Smooth muscle cell (in vitro differentiated cells): ENCODE measurements at regions not wholly inside any gene's neighbourhood (a gene's known extent, or its start where the extent isn't known, plus 50 kb on each side); places are given as distances from the start of the nearest gene placed in this dataset.

Source experiments
- DNase-seq: peaks from one replicate; lab custom pipeline; 2025; ENCODE audit not compliant: unreplicated experiment; lab: John Stamatoyannopoulos, UW
- H2AFZ ChIP-seq: fragments of 200-600 bp; sonication (generic); 2 replicates; pipeline ENCODE4 v1.6.0; 2016; ENCODE audit warnings: antibody characterized with exemption, low read depth, mild to moderate bottlenecking
- H3F3A ChIP-seq: fragments of 200-600 bp; sonication (generic); 2 replicates; pipeline ENCODE4 v1.6.0; 2017; ENCODE audit warnings: antibody characterized with exemption, low read depth
- H3K27ac ChIP-seq: fragments of 200-600 bp; sonication (generic); 2 replicates; pipeline ENCODE4 v1.5.1; 2016; ENCODE audit warnings: low read depth, mild to moderate bottlenecking
- H3K27me3 ChIP-seq: fragments of 200-600 bp; sonication (generic); 2 replicates; pipeline ENCODE4 v1.6.1; 2016; ENCODE audit warnings: low read depth, mild to moderate bottlenecking
- H3K36me3 ChIP-seq: fragments of 200-600 bp; sonication (generic); 2 replicates; pipeline ENCODE4 v1.5.1; 2016; ENCODE audit warnings: low read depth
- H3K4me1 ChIP-seq: fragments of 200-600 bp; sonication (generic); 2 replicates; pipeline ENCODE4 v1.5.1; 2016; ENCODE audit warnings: low read depth
- H3K4me2 ChIP-seq: fragments of 200-600 bp; sonication (generic); 2 replicates; pipeline ENCODE4 v1.6.0; 2016; ENCODE audit warnings: mild to moderate bottlenecking
- H3K4me3 ChIP-seq: fragments of 200-600 bp; sonication (generic); 2 replicates; pipeline ENCODE4 v1.5.1; 2016; ENCODE audit warnings: mild to moderate bottlenecking
- H3K79me2 ChIP-seq: fragments of 200-600 bp; sonication (generic); 2 replicates; pipeline ENCODE4 v1.6.0; 2016; ENCODE audit warnings: low read depth, mild to moderate bottlenecking
- H3K9ac ChIP-seq: fragments of 200-600 bp; sonication (generic); 2 replicates; pipeline ENCODE4 v1.6.0; 2016; ENCODE audit warnings: low read depth
- H3K9me3 ChIP-seq: fragments of 200-600 bp; sonication (generic); replicated peaks from 2 replicates; pipeline ENCODE4 v1.5.1; 2016; ENCODE audit warnings: low read depth
- H4K20me1 ChIP-seq: fragments of 200-600 bp; sonication (generic); 2 replicates; pipeline ENCODE4 v1.6.0; 2016; ENCODE audit warnings: low read depth
- WGBS: methylation state at CpG from one replicate; pipeline ENCODE4 v1.1.7; 2016; ENCODE audit warnings: low lambda C conversion rate; 5-methylcytosine and 5-hydroxymethylcytosine counted together
- TF ChIP-seq, protein P1 (sequence below): fragments of 200-600 bp; sonication (generic); IDR thresholded peaks from 2 replicates; pipeline ENCODE4 v1.5.1; 2017; ENCODE audit warnings: borderline replicate concordance, mild to moderate bottlenecking, antibody characterized with exemption; ENCODE audit not compliant: insufficient read depth, poor library complexity, severe bottlenecking

DNA sequence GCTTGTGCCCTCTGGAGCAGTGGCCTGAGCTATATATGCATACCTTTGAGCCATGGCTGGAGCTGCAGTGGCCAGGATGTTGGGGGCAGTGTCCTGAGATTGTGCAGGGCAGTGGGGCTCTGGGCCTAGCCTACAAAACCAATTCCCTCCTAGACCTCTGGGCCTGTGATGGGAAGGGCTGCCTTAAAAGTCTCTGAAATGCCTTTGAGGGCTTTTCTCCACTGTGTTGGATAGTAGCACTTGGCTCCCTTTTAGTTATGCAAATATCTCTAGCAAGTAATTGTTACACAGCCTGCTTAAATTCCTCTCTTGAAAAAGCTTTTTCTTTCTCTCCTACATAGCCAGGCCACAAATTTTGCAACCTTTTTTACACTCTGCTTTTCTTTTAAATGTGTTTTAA, 426.4 kb downstream of the ACTR3B start:
- Histone ChIP-seq H4K20me1 (no peaks in the 10 kb centered on the region), H3K9me3 (no peaks in the 10 kb centered on the region), H3K4me2 (no peak overlapping the region), H3K9ac (no peak overlapping the region), H3K27me3 (no peaks in the 10 kb centered on the region), H3K4me3 (no peak overlapping the region), H3K79me2 (no peaks in the 10 kb centered on the region), H3K27ac (no peak overlapping the region), H3K36me3 (no peaks in the 10 kb centered on the region), H3F3A (no peaks in the 10 kb centered on the region), H2AFZ (no peak overlapping the region), H3K4me1 (no peaks in the 10 kb centered on the region)
- DNase-seq, result no peak
- TF ChIP-seq, protein P1, sequence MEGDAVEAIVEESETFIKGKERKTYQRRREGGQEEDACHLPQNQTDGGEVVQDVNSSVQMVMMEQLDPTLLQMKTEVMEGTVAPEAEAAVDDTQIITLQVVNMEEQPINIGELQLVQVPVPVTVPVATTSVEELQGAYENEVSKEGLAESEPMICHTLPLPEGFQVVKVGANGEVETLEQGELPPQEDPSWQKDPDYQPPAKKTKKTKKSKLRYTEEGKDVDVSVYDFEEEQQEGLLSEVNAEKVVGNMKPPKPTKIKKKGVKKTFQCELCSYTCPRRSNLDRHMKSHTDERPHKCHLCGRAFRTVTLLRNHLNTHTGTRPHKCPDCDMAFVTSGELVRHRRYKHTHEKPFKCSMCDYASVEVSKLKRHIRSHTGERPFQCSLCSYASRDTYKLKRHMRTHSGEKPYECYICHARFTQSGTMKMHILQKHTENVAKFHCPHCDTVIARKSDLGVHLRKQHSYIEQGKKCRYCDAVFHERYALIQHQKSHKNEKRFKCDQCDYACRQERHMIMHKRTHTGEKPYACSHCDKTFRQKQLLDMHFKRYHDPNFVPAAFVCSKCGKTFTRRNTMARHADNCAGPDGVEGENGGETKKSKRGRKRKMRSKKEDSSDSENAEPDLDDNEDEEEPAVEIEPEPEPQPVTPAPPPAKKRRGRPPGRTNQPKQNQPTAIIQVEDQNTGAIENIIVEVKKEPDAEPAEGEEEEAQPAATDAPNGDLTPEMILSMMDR, result no peak

DNA sequence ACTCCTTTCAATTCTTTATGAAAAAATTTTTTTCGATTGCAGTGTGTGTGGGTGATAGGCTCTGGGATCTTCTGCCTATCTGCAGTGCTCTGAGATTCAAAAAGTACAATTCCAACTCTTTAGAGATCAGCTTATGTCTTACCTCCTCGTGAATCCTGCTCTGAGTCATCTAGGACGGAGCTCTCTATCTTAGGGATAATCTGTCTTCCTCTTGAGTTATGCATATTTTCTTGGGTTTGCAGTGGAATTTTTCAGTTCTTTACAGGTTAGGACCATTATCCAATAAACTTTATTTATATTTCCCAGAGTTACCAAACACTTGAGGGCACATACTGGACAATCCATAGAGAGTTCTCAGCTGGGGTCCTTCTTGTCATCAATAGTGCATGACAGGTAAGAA, 428.6 kb downstream of the ACTR3B start:
- TF ChIP-seq, protein P1, result no peak
- Histone ChIP-seq H3K27me3 (no peaks in the 10 kb centered on the region), H4K20me1 (no peaks in the 10 kb centered on the region), H3K27ac (no peak overlapping the region), H3K36me3 (no peaks in the 10 kb centered on the region), H2AFZ (no peak overlapping the region), H3K79me2 (no peaks in the 10 kb centered on the region), H3K4me3 (no peak overlapping the region), H3K4me1 (no peaks in the 10 kb centered on the region), H3F3A (no peaks in the 10 kb centered on the region), H3K4me2 (no peak overlapping the region), H3K9me3 (no peaks in the 10 kb centered on the region), H3K9ac (no peak overlapping the region)
- 61% methylated on average over 3 of the region's 3 CpGs for WGBS
- DNase-seq, result no peak

GRCh38 chr7:153188630-153189029, 429.1 kb downstream of the ACTR3B start:
- no peak overlapping the region for H3K4me2 ChIP-seq
- no peaks in the 10 kb centered on the region for H3K4me1 ChIP-seq
- no peak overlapping the region for H3K4me3 ChIP-seq
- no peak overlapping the region for H2AFZ ChIP-seq
- WGBS, result 86% methylated on average over 3 of the region's 3 CpGs
- no peaks in the 10 kb centered on the region for H3K36me3 ChIP-seq
- no peaks in the 10 kb centered on the region for H4K20me1 ChIP-seq
- H3K27me3 ChIP-seq, result no peaks in the 10 kb centered on the region
- H3K9ac ChIP-seq, result no peak overlapping the region
- H3K9me3 ChIP-seq, result no peaks in the 10 kb centered on the region
- H3K27ac ChIP-seq, result no peak overlapping the region
- no peaks in the 10 kb centered on the region for H3F3A ChIP-seq
- no peaks in the 10 kb centered on the region for H3K79me2 ChIP-seq
- DNase-seq, result no peak
- TF ChIP-seq, protein P1, result no peak

DNA sequence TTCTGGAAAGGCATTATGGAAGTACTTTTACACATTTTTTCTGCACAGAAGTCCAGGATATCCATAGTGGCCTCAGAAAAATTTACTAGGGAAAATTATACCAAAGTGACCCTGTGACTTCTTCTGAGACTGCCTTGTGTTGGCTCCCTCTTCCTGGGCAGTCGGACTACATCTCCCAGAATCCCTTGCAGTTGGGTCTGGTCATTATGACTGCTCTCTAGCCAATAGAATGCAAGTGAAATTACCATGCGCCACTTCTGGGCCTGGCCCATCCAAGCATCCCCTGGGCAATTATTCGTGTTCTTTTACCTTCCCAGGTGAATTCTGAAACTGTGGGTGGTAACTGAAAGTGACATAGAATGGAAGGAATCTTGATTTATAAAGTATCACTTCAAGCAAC, 430.9 kb downstream of the ACTR3B start:
- Histone ChIP-seq H3K27ac (no peak overlapping the region), H2AFZ (no peak overlapping the region), H3K4me3 (no peak overlapping the region), H3K9ac (no peak overlapping the region), H3F3A (no peaks in the 10 kb centered on the region), H3K4me1 (no peaks in the 10 kb centered on the region), H3K79me2 (no peaks in the 10 kb centered on the region), H3K27me3 (no peaks in the 10 kb centered on the region), H3K36me3 (no peaks in the 10 kb centered on the region), H4K20me1 (no peaks in the 10 kb centered on the region), H3K4me2 (no peak overlapping the region), H3K9me3 (no peaks in the 10 kb centered on the region)
- TF ChIP-seq, protein P1, result no peak
- no peak for DNase-seq
- 38% methylated on average over 3 of the region's 3 CpGs for WGBS
